ENCODE measurements at regions not wholly inside any gene's neighbourhood (a gene's known extent, or its start where the extent isn't known, plus 50 kb on each side); places are given as distances from the start of the nearest gene placed in this dataset.

- no peak overlapping the region for H3K23ac ChIP-seq (ENCODE audit: low read depth, low read length)
- no peak overlapping the region for H4K8ac ChIP-seq (ENCODE audit: low read depth in 2 of 2, low read length in 2 of 2)
- in situ Hi-C loops (cut with MboI; ENCODE audit: low sequenced_read_pairs): no loop called here
- no peaks in the 10 kb centered on the region for H4K20me1 ChIP-seq (ENCODE audit: insufficient read depth, low read length)
- H3K18ac ChIP-seq (ENCODE audit: low read depth, low read length): no peak overlapping the region
- no peak overlapping the region for H2BK15ac ChIP-seq (ENCODE audit: low read depth, low read length)
- no CpG with 5 or more reads among the region's 5 CpGs for WGBS, 2 experiments (ENCODE audit: extremely low coverage in 2 of 2, insufficient read length in 1 of 2)
- H4K91ac ChIP-seq (ENCODE audit: insufficient read depth, low read depth, low read length): no peak overlapping the region
- H3K9me3 ChIP-seq (ENCODE audit: control insufficient read depth, insufficient read depth, low read length): no peaks in the 10 kb centered on the region
- intact Hi-C loops (cut with micrococcal nuclease): no loop called here
- no peak overlapping the region for H2AFZ ChIP-seq (replicated peaks; ENCODE audit: low read length, poor library complexity)
- DNase-seq: no peak
- H3K9me1 ChIP-seq (ENCODE audit: insufficient read depth, low read length): no peaks in the 10 kb centered on the region
- H2AK9ac ChIP-seq (replicated peaks; ENCODE audit: low read depth, low read length, poor library complexity): no peak overlapping the region
- no peak overlapping the region for H3K4me2 ChIP-seq (ENCODE audit: low read depth, low read length)
- no peaks in the 10 kb centered on the region for H3K36me3 ChIP-seq (ENCODE audit: control insufficient read depth, insufficient read depth, low read length)
- no peak overlapping the region for H2BK120ac ChIP-seq (ENCODE audit: low read depth, low read length)
- TF ChIP-seq NFE2L2 (IDR thresholded peaks at IDR 0.05; ENCODE audit: low read depth, low read length): no peak
- TF ChIP-seq BHLHE40 (IDR thresholded peaks at IDR 0.05; ENCODE audit: low read depth, low read length): no peak
- TF ChIP-seq FOS (IDR thresholded peaks at IDR 0.05; ENCODE audit: low read depth, low read length): no peak
- TF ChIP-seq RAD21 (IDR thresholded peaks at IDR 0.05; ENCODE audit: low read length): no peak
- TF ChIP-seq MAFK (IDR thresholded peaks at IDR 0.05; ENCODE audit: low read depth, low read length): no peak
- no peak for TF ChIP-seq MAZ (IDR thresholded peaks at IDR 0.05; ENCODE audit: borderline replicate concordance, low read depth, low read length)
- TF ChIP-seq RFX5 (IDR thresholded peaks at IDR 0.05; ENCODE audit: low read depth, low read length): no peak
- TF ChIP-seq MXI1 (IDR thresholded peaks at IDR 0.05; ENCODE audit: borderline replicate concordance, low read depth, low read length): no peak
- no peak for TF ChIP-seq RCOR1 (IDR thresholded peaks at IDR 0.05; ENCODE audit: insufficient replicate concordance, low read length)
- TF ChIP-seq SMC3 (IDR thresholded peaks at IDR 0.05; ENCODE audit: low read depth, low read length): no peak
- TF ChIP-seq ELK1 (IDR thresholded peaks at IDR 0.05; ENCODE audit: borderline replicate concordance, low read depth, low read length): no peak
- TF ChIP-seq CTCF (conservative IDR thresholded peaks at IDR 0.05; ENCODE audit: low read depth, low read length): no peak
- no peak for TF ChIP-seq POLR2A (IDR thresholded peaks at IDR 0.05; ENCODE audit: low read depth, low read length)
- BruUV-seq (replicated peaks): no TSS peak
- H4K5ac ChIP-seq (ENCODE audit: low read depth, low read length): no peak overlapping the region
- dilution Hi-C loops (cut with HindIII; ENCODE audit: low sequenced_read_pairs, unreplicated experiment): no loop called here
- H3K27ac ChIP-seq (ENCODE audit: insufficient read depth, low read length): no peak overlapping the region
- no peak overlapping the region for H3K4ac ChIP-seq (ENCODE audit: low read depth, low read length)
- H3K56ac ChIP-seq (ENCODE audit: extremely low read depth, insufficient read depth, low read length): no peak overlapping the region
- no peaks in the 10 kb centered on the region for H3K4me1 ChIP-seq (ENCODE audit: control insufficient read depth, insufficient read depth, low read length)
- H2AK5ac ChIP-seq (ENCODE audit: low read depth, low read length): no peak overlapping the region
- H3K27me3 ChIP-seq (ENCODE audit: control insufficient read depth, insufficient read depth, low read length): no peaks in the 10 kb centered on the region
- H3K4me3 ChIP-seq (ENCODE audit: insufficient read depth, low read depth, low read length): no peak overlapping the region
- H2BK5ac ChIP-seq (ENCODE audit: low read depth, low read length, poor library complexity, severe bottlenecking): no peak overlapping the region
- CTCF ChIA-PET: no interaction called here
- H3K79me1 ChIP-seq (ENCODE audit: low read depth in 1 of 2, low read length in 2 of 2): no peaks in the 10 kb centered on the region
- H2BK20ac ChIP-seq (ENCODE audit: low read depth, low read length): no peak overlapping the region
- H3K9ac ChIP-seq (ENCODE audit: low read depth, low read length): no peak overlapping the region
- POLR2A ChIA-PET (ENCODE audit: unreplicated experiment): no interaction called here
- H3K14ac ChIP-seq (replicated peaks; ENCODE audit: low read depth, low read length): no peak overlapping the region
- ATAC-seq (ENCODE audit: low read depth): no peak
Observed at GRCh38 chr12:131634037-131634436, 76.9 kb upstream of the SFSWAP start.

All from IMR-90 (cell line).